Sigmoid colon (tissue), 6 donors: ENCODE measurements at regions not wholly inside any gene's neighbourhood (a gene's known extent, or its start where the extent isn't known, plus 50 kb on each side); places are given as distances from the start of the nearest gene placed in this dataset.
A peak's percentile ranks its signal among the peaks of the same experiment; 100 is the strongest.
"Not testable (repeated sequence)": the region's sequence is repeated elsewhere in the genome, so short reads cannot be mapped to it uniquely, and the experiment has no call there.

Source experiments
- DNase-seq: peaks from one replicate; pipeline ENCODE4 v3.0.0-alpha.2; 2019
- H3K27ac ChIP-seq, 4 donors: fragments of 200-600 bp; sonication (generic); one replicate each; pipeline ENCODE4 v1.5.1; 2016 to 2019; ENCODE audit warnings: mild to moderate bottlenecking in 1 of 4
- H3K27me3 ChIP-seq, 3 donors: fragments of 200-600 bp; sonication (generic); one replicate each; pipeline ENCODE4 v1.5.1; 2019; ENCODE audit warnings: mild to moderate bottlenecking in 1 of 3
- H3K36me3 ChIP-seq, 4 donors: fragments of 200-600 bp; sonication (generic); one replicate each; pipeline ENCODE4 v1.5.1; 2016 to 2019
- H3K4me1 ChIP-seq, 4 donors: fragments of 200-600 bp; sonication (generic); one replicate each; pipeline ENCODE4 v1.5.1; 2017 to 2019
- H3K4me3 ChIP-seq, 4 donors: fragments of 200-600 bp; sonication (generic); one replicate each; pipeline ENCODE4 v1.5.1; 2017 to 2019; ENCODE audit warnings: mild to moderate bottlenecking in 2 of 4, moderate library complexity in 1 of 4
- H3K9me3 ChIP-seq, 4 donors: fragments of 200-600 bp in 3 of 4; sonication (generic) in 3 of 4; one replicate each; pipeline versions ENCODE4 v1.5.1 to v1.6.1; 2013 to 2019
- EP300 ChIP-seq, 4 donors: sonication (generic); formaldehyde crosslinking; IDR thresholded peaks; one replicate each; pipeline ENCODE4 v1.6.1; 2017; ENCODE audit warnings: antibody characterized with exemption in 4 of 4
- POLR2A ChIP-seq, 2 donors: fragments of 450-650 bp; IDR thresholded peaks; one replicate each; pipeline ENCODE4 v1.6.1; 2016; ENCODE audit warnings: antibody characterized with exemption in 2 of 2, mild to moderate bottlenecking in 2 of 2, moderate library complexity in 2 of 2
- POLR2AphosphoS5 ChIP-seq, 4 donors: sonication (generic); formaldehyde crosslinking; IDR thresholded peaks; one replicate each; pipeline ENCODE4 v1.6.1; 2017; ENCODE audit warnings: antibody characterized with exemption in 4 of 4
- WGBS, 2 donors: extraction: QIAGEN DNeasy Blood & Tissue Kit; methylation state at CpG; one replicate each; pipeline ENCODE4 v1.1.7; 2013; 5-methylcytosine and 5-hydroxymethylcytosine counted together
- intact Hi-C: fragments of 100-400 bp; cut with DNase I; formaldehyde crosslinking; loops from one replicate; pipeline ENCODE4 v1.15.1; 2023
- TF ChIP-seq, protein P1 (sequence below), 4 experiments: fragments of 450-650 bp in 3 of 4; fragments of 200-600 bp in 1 of 4; IDR thresholded peaks; one replicate each; pipeline ENCODE4 v1.5.1; 2016 to 2019; ENCODE audit warnings: antibody characterized with exemption in 4 of 4, mild to moderate bottlenecking in 3 of 4, moderate library complexity in 2 of 4
- donor health status: healthy with polysubstance abuse.
- donor health status: healthy.

GRCh38 chr21:35190201-35190701 is 141.1 kb upstream of the RUNX1 start:
- no peaks in the 10 kb centered on the region for H3K36me3 ChIP-seq
- 83 to 84% methylated on average over 5 of the region's 5 CpGs for WGBS, 2 donors
- no peaks in the 10 kb centered on the region for H3K9me3 ChIP-seq
- intact Hi-C loops: no loop called here
- peaks cover 0 to 25% (median 14%) of the 10 kb centered on the region in 4 donors for H3K4me1 ChIP-seq
- H3K4me3 ChIP-seq: no peak overlapping the region
- H3K27ac ChIP-seq: peak overlapping the region in 3 of 4 donors; percentile 55 to 78 (median 75)
- H3K27me3 ChIP-seq: no peaks in the 10 kb centered on the region
- no peak for DNase-seq
- no peak for TF ChIP-seq POLR2AphosphoS5 (IDR thresholded peaks at IDR 0.05)
- TF ChIP-seq, protein P1, sequence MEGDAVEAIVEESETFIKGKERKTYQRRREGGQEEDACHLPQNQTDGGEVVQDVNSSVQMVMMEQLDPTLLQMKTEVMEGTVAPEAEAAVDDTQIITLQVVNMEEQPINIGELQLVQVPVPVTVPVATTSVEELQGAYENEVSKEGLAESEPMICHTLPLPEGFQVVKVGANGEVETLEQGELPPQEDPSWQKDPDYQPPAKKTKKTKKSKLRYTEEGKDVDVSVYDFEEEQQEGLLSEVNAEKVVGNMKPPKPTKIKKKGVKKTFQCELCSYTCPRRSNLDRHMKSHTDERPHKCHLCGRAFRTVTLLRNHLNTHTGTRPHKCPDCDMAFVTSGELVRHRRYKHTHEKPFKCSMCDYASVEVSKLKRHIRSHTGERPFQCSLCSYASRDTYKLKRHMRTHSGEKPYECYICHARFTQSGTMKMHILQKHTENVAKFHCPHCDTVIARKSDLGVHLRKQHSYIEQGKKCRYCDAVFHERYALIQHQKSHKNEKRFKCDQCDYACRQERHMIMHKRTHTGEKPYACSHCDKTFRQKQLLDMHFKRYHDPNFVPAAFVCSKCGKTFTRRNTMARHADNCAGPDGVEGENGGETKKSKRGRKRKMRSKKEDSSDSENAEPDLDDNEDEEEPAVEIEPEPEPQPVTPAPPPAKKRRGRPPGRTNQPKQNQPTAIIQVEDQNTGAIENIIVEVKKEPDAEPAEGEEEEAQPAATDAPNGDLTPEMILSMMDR (IDR thresholded peaks at IDR 0.05): no peak
- TF ChIP-seq POLR2A (IDR thresholded peaks at IDR 0.05): no peak
- no peak for TF ChIP-seq EP300 (IDR thresholded peaks at IDR 0.05)

- no peaks in the 10 kb centered on the region for H3K9me3 ChIP-seq
- peak overlapping the region in 3 of 4 donors; percentile 55 to 78 (median 75) for H3K27ac ChIP-seq
- no peaks in the 10 kb centered on the region for H3K36me3 ChIP-seq
- no peaks in the 10 kb centered on the region for H3K27me3 ChIP-seq
- TF ChIP-seq POLR2AphosphoS5 (IDR thresholded peaks at IDR 0.05): peak in 3 of 4 donors; percentile 24 to 57 (median 25)
- TF ChIP-seq, protein P1 (IDR thresholded peaks at IDR 0.05): no peak
- no peak for TF ChIP-seq POLR2A (IDR thresholded peaks at IDR 0.05)
- TF ChIP-seq EP300 (IDR thresholded peaks at IDR 0.05): no peak
- DNase-seq: no peak
- peaks cover 0 to 25% (median 14%) of the 10 kb centered on the region in 4 donors for H3K4me1 ChIP-seq
- intact Hi-C loops: no loop called here
- H3K4me3 ChIP-seq: peak overlapping the region in 1 of 4 donors; percentile 10
- 49 to 66% methylated on average over 8 of the region's 8 CpGs for WGBS, 2 donors
Measured at GRCh38 chr21:35189077-35189863, 140.2 kb upstream of the RUNX1 start.

DNA sequence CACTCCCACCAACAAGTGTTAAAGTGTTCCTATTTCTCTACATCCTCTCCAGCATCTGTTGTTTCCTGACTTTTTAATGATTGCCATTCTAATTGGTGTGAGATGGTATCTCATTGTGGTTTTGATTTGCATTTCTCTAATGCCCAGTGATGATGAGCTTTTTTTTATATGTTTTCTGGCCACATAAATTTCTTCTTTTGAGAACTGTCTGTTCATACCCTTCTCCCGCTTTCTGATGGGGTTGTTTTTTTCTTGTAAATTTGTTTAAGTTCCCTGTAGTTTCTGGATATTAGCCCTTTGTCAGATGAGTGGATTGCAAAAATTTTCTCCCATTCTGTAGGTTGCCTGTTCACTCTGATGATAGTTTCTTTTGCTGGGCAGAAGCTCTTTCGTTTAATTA is 134.3 kb upstream of the RUNX1 start:
- H3K27ac ChIP-seq, H3K4me3 ChIP-seq, H3K9me3 ChIP-seq, intact Hi-C loops, H3K36me3 ChIP-seq, H3K4me1 ChIP-seq, DNase-seq, H3K27me3 ChIP-seq: not testable (repeated sequence)
- WGBS, 2 donors: 85 to 90% methylated on average over 2 of the region's 2 CpGs

- H3K27me3 ChIP-seq: no peaks in the 10 kb centered on the region
- TF ChIP-seq, protein P1 (IDR thresholded peaks at IDR 0.05): no peak
- TF ChIP-seq POLR2A (IDR thresholded peaks at IDR 0.05) (no peak), POLR2AphosphoS5 (IDR thresholded peaks at IDR 0.05) (no peak), EP300 (IDR thresholded peaks at IDR 0.05) (no peak)
- no peaks in the 10 kb centered on the region for H3K9me3 ChIP-seq
- no peak for DNase-seq
- intact Hi-C loops: no loop called here
- H3K36me3 ChIP-seq: no peaks in the 10 kb centered on the region
- no peak overlapping the region for H3K27ac ChIP-seq
- H3K4me3 ChIP-seq: no peak overlapping the region
- no peaks in the 10 kb centered on the region for H3K4me1 ChIP-seq
- WGBS, 2 donors: 48 to 81% methylated on average over 1 of the region's 1 CpG
Measured at GRCh38 chr21:35179990-35180540, 131.0 kb upstream of the RUNX1 start.

DNA sequence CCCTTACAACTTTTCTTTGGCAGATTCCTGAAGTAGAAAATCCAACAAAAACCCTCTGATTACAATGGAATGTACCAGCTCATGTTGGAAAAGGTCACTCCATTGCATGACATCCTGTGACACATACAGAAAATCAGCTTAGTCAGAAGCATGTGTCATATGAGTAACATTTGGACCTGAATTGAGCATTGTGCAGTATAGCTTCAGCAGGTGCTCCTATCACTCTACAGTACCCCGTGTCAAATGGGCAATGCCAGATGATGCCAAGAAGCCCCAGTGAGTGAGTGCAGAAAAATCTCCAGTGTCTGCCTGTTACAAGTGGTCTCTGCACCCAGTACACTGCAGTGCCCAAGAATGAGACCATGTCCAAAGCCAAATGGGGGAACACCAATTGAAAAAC is 129.7 kb upstream of the RUNX1 start:
- no peak for DNase-seq
- H3K4me1 ChIP-seq: no peaks in the 10 kb centered on the region
- H3K27ac ChIP-seq: no peak overlapping the region
- no peaks in the 10 kb centered on the region for H3K36me3 ChIP-seq
- intact Hi-C loops: no loop called here
- 82 to 83% methylated on average over 1 of the region's 1 CpG for WGBS, 2 donors
- no peaks in the 10 kb centered on the region for H3K27me3 ChIP-seq
- no peak overlapping the region for H3K4me3 ChIP-seq
- no peak for TF ChIP-seq POLR2A (IDR thresholded peaks at IDR 0.05)
- no peak for TF ChIP-seq EP300 (IDR thresholded peaks at IDR 0.05)
- TF ChIP-seq, protein P1 (IDR thresholded peaks at IDR 0.05): no peak
- TF ChIP-seq POLR2AphosphoS5 (IDR thresholded peaks at IDR 0.05): no peak
- no peaks in the 10 kb centered on the region for H3K9me3 ChIP-seq
